ENCODE measurements at regions not wholly inside any gene's neighbourhood (a gene's known extent, or its start where the extent isn't known, plus 50 kb on each side); places are given as distances from the start of the nearest gene placed in this dataset.

DNA sequence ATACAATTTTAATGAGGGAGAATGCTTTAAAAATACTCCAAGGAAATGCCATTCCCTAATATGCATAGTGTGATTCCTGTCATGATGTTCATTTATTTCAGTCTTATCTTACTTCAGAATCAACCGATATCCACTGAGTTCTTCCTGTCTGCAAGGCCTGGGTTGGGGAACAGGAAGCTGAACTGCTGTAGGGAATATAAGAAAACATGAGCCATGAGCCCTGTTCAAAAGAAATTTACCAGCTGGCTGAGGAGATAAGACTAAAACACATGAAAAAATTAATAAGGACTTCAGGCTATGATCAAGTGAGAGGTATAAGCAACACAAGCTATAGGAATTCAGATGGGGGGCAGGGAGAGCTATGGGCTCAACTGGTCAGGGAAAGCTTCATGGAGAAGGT is 184.7 kb downstream of the PLPP4 start:
- ATAC-seq (ENCODE audit: poor library complexity) (no peak), DNase-seq (no peak)
- intact Hi-C loops (cut with DNase I), result no loop called here

DNA sequence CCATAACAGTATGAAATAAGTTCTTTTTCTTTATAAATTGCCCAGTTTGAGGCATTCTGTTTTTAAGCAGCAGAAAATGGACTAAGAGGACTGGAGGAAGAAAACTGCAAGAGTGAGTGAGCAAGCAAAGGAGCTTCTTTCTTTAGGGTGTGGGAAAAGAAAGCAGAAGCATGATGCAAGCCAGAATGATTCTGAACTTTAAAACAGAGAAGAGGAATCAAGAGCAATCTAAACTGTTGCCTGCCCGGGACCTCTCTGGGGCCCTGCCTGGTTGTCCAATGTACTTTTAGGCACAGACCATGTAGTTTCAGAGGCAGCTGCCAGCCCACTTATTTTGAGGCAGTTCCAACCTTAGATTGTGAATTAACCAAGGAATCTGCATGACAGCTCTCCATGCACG is 186.3 kb downstream of the PLPP4 start:
- intact Hi-C loops (cut with DNase I), result no loop called here
- DNase-seq (no peak), ATAC-seq (ENCODE audit: poor library complexity) (no peak)

DNA sequence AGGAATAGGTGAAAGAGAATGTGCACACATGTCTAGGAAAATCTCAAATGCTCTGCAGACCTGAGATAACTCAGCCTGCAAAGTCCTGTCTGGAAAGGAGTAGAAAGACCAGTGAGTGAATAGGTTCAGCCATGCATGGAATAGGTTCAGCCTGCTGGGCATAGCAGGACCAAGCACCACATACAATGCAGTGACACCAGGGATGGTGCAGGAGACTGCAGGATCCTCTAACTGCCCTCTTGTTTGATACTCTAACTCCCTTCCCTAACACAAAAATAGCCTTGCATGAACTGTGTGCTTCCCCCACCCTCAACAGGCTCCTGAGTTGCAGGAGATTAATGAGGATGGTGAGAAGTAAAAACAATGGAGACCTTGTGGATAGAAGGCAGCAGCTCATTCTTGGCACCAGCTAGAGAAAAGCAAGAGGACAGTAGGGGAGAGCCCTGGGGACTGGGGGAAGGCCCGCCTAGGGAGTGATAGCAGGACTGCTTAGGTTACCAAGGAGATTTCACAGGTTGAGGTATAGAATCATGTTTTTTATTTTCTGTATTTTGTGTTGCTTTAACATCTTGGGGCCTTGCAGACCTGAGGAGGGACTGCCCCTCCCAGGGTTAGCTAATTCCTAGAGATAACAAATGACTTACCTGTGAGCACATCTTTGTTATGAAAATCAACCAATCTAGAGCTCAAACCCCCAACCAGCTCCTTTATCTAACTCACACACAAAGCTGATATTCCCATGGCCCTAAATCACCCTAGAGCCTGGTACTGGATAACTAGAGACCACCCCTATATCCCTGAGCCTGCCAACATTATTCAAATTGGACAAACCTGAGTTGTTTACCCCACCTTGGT is 187.8 kb downstream of the PLPP4 start:
- ATAC-seq (ENCODE audit: poor library complexity) (no peak), DNase-seq (no peak)
- intact Hi-C loops (cut with DNase I), result no loop called here

DNA sequence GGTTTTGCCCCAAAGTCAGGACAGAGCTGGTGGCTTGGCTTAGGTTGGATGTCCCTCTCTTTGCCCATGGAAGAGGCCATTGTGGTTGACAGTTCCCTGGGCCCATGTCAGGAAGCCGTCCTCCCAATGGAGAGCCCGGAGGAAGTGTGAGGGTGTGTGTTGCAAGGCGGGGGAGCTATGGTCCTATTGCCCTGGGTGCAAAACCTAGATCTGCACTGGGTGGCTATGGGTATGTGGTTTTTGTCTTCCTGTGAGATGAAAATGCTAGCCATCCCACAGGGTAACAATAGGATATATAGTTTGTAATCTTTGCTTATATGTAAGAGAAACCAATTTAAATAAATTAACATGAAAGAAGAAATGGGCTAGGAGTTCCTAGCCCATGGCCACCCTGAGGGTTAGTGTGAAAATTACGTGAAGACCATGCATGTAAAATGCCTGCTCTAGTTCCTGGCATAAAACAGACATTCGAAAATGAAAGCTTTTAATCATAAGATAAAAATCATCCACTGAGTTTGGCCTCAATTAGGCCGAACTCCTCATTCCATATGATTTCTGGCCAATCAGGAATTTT is 189.2 kb downstream of the PLPP4 start:
- intact Hi-C loops (cut with DNase I), result no loop called here
- DNase-seq (no peak), ATAC-seq (ENCODE audit: poor library complexity) (no peak)

DNA sequence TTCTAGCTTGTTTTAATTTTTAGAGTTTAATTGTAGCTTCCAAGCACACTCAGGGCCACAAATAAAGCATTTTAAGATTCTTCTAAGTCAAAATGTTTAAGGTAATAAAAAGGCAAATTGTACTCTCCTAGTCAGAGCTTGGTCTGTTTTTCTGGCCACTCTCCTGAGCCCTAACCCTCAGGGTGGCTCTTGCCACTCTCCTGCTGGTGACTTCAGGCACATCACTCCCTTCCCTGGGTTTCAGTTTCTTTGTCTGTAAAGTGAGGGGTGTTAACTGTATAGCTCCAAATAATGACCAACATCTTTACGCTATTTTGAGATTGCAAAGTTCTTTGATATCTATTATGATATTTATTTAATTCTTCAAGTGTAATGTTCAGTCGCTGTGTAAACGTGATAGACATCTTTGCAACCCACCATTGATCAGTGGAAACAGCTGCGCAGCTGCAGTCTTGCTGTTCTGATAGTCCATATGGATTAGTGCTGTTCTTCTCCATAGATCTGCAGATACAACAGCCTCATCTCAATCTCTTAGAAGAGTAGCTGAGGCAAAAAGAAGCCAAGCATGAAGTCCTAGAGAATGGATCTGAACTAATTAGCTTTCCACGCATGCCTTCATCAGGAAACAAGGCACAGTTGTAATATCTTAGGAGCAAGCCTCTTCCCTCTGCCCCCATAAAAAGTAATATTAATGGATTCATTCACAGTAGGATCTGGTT is 189.9 kb downstream of the PLPP4 start:
- DNase-seq, result no peak
- intact Hi-C loops (cut with DNase I), result no loop called here
- no peak for ATAC-seq (ENCODE audit: poor library complexity)

DNA sequence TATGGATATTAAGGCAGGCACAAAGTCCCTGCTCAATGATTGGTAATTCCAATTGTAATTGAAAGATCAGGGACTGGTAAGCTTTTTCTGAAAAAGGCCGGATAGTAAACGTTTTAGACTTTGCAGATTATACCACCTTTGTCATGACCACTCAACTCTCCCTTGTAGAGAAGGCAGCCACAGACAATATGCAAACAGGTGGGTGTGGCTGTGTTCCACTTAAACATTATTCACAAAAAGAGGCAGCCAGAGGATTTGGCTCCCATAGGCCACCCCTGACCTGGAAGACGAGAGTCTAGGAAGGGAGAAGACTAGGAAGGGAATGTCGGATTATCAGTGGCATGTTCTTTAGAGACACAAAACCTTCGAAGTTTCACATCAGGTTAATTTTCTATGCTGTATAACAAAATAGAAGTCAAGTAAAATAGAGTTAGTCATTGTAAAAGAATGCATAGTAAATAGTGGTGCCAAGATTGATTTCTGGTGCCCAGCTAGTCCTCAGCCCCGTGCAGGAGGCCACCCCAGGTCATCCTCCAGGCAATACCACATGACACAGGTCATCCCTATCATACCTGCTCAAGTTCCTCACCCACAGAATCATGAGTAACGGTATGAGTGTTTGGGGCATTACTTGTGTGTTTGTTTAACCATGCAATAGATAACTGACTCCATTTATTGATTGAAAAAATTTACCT is 193.8 kb downstream of the PLPP4 start:
- DNase-seq, result no peak
- ATAC-seq (ENCODE audit: poor library complexity), result no peak
- intact Hi-C loops (cut with DNase I), result no loop called here

DNA sequence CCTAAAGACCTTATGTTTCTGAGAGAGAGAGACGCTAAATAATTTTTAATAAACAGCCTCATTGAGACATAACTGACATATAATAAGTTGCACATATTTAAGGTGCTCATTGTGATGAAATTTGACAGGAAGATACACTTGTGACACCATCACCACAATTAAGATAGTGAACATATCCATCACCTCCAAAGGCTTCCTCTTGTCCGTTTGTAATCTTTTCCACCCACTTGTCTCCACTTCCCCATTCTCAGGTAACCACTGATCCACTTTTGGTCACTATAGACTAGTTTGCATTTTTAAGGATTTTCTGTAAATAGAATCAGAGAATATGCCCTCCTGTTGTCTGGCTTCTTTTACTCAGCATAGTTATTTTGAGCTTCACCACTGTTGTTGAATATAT is 195.1 kb upstream of the WDR11 start:
- intact Hi-C loops (cut with DNase I), result no loop called here
- DNase-seq, result no peak
- ATAC-seq (ENCODE audit: poor library complexity), result no peak

DNA sequence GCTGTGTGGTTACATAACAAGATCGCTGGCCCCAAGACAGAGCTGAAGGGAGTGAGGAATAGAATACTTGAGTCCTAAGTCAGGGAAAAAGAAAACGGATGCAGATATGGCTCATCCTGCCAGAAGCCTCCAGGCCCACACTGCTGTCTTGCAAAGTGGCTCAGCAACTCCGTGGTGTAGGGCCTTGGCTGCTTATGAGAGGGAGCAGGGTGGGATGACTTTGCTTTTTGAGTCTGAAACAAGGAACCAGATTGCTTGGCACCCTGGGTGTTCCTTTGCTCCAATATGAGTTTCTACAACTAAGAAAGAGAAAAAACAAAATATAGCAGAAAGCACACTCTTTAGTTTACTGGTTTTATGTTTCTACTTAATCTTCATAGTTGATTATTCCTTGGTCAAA is 193.8 kb upstream of the WDR11 start:
- no peak for DNase-seq
- intact Hi-C loops (cut with DNase I), result no loop called here
- no peak for ATAC-seq (ENCODE audit: poor library complexity)

DNA sequence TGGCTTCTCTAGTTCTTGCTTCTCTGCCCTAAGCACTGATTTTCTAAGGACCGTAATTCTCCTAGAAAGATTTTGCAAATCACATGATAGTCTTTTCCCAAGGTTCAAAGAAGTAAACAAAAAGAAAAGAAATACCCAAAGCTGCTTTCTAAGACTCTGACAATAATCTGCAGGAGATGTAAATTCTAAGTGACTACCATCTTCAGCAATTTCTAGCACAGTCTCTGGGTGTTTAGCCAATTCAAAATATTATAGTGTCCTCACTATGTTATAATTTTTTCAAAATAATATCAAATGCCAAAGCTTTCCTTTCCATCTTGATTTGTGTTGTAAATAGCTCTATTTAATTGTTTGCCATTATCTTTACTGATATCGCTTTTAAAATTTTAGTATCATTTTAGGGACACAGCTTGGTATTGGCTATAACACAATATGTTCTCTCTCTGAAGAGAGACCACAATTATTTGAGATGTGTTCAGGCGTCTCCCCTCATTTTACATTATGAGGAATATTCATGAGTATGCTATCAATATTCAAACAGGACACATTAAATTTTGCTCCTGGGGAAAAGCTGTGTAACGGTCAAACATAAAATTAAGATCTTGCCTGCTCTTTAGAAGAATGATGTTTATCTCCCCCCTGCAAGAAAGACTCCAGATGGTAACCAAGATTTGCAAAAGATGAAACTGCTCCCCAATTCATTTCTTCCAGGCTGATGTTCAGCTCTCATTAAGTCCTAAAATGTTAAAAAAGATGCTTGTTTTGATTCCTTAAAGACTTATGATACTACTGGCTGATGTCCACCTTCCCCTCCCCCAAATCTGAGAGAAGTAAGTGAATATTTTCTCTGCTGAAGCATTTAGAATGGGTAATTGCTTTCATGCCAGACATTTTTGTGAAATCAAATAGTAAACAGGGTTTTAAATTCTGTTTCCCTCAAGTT is 191.9 kb upstream of the WDR11 start:
- intact Hi-C loops (cut with DNase I), result no loop called here
- ATAC-seq (ENCODE audit: poor library complexity) (no peak), DNase-seq (no peak)

DNA sequence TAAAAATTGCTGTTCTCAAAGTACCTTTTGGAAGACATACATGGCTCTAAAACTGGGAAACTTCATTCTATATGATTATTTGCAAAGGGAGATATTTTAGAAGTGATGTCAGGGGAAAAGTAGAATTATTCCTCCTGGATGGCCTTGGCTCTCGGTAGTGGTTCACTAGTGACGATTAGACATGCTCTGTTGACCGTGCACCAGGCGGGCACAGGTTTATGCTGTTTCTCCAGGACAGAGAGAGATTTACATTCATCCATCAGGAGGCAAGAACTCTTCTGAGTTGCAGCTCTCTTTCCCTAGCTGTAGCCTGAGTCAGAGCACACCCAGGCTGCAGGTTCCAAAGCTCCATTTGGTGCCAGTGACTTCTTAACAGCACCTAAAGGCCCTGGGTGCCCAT is 184.9 kb upstream of the WDR11 start:
- intact Hi-C loops (cut with DNase I), result no loop called here
- DNase-seq (no peak), ATAC-seq (ENCODE audit: poor library complexity) (no peak)

DNA sequence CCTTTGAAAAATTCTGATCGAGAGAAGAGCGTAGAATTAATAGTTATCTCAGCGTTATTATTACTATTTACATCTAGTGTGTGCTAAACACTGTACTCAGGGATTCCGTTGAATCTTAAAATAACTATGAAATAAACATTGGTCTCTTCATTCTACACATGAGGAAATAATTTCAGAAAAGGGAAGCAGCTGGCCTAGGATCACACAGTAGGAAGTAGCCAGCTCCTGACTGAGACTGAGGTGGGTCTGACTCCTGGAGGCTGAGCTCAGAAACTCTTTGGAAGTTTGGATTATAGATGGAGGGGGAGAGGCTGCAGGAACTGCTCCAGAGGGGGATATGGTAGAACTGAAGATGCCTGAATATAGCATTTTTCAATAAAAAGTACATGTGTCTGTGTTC is 183.9 kb upstream of the WDR11 start:
- ATAC-seq (ENCODE audit: poor library complexity), result no peak
- intact Hi-C loops (cut with DNase I), result no loop called here
- no peak for DNase-seq

DNA sequence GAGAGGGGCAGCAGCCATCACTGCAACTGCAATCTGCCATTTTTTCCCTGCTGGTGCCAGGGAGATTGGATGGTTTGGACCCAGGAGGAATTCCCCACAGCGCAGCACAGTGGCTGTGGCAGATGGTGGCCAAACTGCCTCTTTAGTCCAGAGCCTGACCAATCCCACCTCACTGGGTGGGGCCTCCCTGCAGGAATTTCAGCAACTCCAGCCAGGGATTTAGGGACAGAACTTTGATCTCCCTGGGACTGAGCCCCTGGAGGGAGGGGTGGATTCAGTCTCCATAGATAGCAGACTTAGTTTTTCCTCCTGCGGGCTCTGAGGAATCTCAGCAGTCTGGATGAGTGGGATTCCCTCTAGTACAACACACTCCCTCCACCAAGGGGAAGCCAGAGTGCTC is 179.7 kb upstream of the WDR11 start:
- intact Hi-C loops (cut with DNase I), result no loop called here
- DNase-seq (no peak), ATAC-seq (ENCODE audit: poor library complexity) (no peak)

DNA sequence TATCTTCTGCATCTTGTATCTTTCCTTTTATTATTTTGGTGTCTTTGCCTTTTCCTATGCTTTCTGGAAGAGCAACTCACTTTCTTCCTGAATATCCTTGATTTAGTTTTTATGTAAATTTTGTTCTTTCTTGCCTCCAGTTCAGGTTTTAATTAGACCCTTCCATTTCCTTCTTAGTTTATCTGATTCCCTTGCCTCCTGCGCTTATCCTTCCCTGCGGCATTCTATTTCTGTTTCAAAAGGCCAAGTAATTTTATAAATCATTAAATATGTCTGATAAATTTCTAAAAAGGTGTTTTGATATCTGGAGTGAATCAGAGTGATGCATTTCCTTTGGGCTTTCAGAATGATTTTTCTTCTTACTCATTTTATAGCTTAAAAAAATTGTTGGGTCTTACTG is 167.7 kb upstream of the WDR11 start:
- DNase-seq (no peak), ATAC-seq (ENCODE audit: poor library complexity) (no peak)
- intact Hi-C loops (cut with DNase I), result no loop called here

DNA sequence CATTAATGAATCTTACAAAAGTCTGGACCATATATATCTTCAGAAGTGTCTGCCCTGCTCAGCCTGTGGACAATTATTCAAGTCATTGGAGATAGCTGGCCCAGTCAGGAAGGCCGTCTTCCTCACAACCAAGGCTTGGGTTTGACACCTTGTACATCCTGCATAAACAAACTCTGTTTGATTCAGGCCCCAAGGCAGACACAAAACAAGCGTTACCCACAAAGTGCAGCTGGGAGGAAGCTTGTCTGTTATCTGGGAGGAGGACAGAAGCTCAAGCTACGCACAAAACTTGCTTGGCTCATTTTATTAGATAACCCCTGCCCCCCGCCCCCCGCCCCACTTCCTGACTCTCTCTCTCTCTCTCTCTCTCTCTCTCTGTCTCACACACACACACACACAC is 166.9 kb upstream of the WDR11 start:
- ATAC-seq (ENCODE audit: poor library complexity) (no peak), DNase-seq (no peak)
- intact Hi-C loops (cut with DNase I), result no loop called here

DNA sequence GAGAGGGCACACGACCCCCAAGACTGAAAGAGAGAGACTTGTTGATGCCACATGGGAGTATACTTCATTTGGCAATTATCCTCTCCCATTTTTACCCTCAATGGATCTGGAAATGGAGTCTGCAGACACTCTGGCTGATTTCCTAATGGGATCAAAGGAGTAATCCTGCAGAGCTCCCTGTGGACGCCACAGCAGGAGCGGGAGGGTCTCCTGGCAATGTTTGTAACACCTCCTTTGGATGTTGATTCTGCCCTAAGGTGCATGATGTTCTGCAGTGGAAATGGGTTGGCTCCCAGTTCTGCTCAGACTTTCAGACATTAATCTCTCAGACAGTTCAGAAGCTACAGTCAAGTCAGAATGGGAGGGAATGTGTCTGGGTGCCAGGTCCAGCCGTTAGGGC is 166.0 kb upstream of the WDR11 start:
- ATAC-seq (ENCODE audit: poor library complexity), result no peak

DNA sequence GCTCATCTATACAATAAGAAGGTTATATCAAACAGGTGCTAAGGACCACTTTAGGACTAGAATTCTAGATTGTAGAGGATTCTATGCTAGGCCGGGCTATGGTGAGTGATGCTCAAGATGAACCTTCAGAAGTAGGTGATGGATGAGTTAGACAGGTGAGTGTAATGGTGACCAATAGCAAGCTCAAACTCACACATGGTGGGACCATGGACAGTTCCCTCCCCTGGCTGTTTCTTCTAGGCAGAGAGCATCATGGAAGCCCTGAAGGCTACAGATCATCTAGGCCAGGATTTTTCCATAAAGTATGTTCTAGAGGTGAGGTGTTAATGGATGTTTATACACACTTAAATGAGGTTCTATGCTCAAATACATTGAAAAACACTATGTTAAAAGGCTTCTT is 162.2 kb upstream of the WDR11 start:
- DNase-seq, result no peak
- no peak for ATAC-seq (ENCODE audit: poor library complexity)
- intact Hi-C loops (cut with DNase I), result no loop called here

More for the DNA sequence above, 166.0 kb upstream of the WDR11 start:
- intact Hi-C loops (cut with DNase I), result no loop called here
- DNase-seq, result no peak

DNA sequence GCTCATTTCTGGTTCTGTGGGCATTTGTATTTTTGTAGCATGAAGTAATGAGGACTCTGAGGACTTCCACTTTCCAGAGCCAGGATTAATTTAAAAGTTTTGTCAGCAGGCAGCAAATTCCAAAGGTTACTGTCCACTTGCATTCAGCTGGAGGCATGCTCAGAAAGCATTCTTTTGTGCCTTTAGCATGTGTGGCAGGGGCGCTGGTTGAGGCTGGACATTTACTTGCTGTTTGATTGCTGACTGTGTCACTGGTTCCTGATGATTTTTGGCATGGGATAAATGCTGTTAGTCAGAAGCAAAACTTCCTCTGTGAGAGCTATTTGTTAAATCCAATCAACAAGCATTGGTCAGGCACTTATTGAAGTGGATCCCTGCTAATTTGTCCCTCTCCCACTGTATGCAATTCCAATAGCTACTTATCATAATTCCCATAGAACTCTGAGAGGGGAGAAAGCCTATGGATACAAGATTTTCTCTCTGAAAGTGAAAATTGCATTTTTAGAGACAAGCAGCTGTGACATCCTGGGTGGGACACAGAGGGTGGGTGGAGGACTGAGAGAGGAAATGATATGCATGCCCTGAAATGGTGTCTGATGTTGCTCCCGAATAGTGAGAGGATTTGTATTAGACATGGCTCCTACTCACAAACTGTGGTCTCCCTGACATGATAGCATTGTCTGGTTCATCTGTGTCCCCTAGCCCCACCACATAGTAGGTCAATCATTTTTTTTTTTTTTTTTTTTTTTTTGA is 161.2 kb upstream of the WDR11 start:
- no peak for ATAC-seq (ENCODE audit: poor library complexity)
- no peak for DNase-seq
- intact Hi-C loops (cut with DNase I), result no loop called here

DNA sequence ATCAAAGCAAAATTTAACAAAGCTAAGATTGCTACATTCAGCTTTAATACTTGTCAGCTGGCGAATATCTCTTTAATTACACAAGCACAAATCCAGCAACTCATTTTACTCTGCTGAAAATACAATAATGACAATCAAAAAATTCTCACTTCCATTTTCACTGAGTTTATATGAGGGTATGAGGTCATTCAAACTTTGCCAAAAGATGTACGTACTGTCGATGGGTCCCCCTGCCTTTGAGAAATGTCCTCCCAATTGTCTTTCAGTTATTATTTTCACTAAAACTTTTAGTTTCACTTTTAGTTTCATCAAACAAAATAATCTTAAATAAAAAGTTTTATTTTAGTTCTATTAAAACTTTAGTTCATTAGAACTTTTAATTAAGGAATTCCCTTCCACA is 159.5 kb upstream of the WDR11 start:
- DNase-seq, result no peak
- intact Hi-C loops (cut with DNase I), result no loop called here
- no peak for ATAC-seq (ENCODE audit: poor library complexity)
